ENCODE measurements at regions not wholly inside any gene's neighbourhood (a gene's known extent, or its start where the extent isn't known, plus 50 kb on each side); places are given as distances from the start of the nearest gene placed in this dataset.
"Not testable (repeated sequence)": the region's sequence is repeated elsewhere in the genome, so short reads cannot be mapped to it uniquely, and the experiment has no call there.

DNA sequence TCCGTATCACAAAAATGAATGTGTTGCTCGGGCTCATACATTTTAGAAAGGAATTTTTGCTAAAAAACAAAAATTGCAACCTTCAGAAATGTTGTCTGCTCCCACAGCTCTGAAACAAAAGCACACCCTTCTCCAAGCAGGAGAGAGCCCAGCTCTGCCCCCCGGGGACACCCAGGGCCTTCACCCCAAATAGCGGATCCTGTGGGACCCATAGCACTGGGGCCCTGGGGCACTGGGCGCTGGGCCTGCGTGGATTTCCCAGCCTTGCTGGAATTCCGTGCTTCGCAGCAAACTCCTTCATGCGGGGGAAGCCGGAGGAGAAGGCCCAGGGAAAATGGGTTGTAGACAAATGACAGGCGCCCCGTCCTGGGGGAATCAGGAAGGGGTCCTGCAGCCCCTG lies 50.5 kb upstream of the SFSWAP start:
- not testable (repeated sequence) for H3K36me3 ChIP-seq (ENCODE audit: insufficient read depth, low read length); H3K4me1 ChIP-seq (ENCODE audit: insufficient read depth, low read length); H3K9ac ChIP-seq (ENCODE audit: low read depth, low read length); H3K9me3 ChIP-seq (ENCODE audit: control insufficient read depth, insufficient read depth, low read length)

All from ES-I3 (cell line).